ENCODE measurements at regions not wholly inside any gene's neighbourhood (a gene's known extent, or its start where the extent isn't known, plus 50 kb on each side); places are given as distances from the start of the nearest gene placed in this dataset.
"Not testable (repeated sequence)": the region's sequence is repeated elsewhere in the genome, so short reads cannot be mapped to it uniquely, and the experiment has no call there.

DNA sequence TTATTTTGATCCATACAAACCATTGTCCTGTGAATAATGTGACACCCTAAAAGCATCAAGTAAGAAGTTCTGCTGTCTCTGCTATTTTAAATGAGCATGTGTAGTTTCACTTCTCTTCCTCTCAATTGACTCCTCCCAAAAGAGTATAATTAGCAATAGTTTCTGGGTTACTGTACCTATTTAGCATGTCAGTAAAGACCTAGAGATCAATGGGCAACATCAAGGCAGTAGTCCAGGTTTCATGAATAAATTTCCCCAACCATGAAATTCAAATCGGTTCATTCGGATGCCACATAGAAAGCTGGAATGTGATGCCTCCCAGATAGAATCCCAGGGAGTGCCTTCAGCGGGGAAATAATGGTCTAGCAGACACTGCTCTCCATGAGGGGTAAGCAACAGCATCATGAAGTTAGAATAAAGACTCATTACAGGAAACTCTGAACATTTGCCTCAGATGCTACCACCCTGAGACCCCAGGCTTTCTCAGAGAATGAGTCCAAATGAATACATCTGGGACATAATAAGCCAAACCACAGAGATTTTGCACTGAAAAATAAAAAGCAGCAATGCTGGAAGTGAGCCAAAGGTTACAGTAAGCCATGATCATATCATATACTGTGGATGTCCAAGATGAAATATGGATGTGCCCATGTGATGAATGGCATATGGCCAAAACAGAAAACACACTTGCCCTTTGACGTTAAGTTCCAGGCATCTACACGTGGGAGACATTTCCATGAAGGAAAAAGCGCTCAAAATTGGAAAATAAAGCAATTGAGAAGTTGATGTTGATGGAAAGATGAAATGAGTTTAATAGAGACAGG, 1107.0 kb upstream of the SEMA6A start:
- in situ Hi-C loops (cut with MboI; ENCODE audit: low sequenced_read_pairs) = no loop called here

DNA sequence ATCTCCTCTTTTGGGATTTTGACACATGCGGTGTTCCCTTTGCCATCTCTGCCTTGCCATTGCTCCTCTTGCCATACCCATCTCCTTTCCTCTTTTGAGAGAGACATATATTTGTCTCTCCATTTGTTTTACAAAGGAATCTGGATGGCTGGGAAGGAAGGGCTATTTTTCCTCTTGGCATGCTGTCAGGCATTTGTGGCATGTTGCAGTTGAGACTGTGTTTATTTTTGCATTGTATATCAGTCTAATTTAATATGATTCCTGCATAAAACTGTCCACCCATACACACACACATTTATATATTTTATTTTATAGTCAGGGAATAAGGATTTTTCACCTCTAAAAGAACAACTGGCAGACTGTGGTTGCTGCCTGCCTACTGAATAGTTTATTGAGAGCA, 1105.8 kb upstream of the SEMA6A start:
- in situ Hi-C loops (cut with MboI; ENCODE audit: low sequenced_read_pairs) = no loop called here

DNA sequence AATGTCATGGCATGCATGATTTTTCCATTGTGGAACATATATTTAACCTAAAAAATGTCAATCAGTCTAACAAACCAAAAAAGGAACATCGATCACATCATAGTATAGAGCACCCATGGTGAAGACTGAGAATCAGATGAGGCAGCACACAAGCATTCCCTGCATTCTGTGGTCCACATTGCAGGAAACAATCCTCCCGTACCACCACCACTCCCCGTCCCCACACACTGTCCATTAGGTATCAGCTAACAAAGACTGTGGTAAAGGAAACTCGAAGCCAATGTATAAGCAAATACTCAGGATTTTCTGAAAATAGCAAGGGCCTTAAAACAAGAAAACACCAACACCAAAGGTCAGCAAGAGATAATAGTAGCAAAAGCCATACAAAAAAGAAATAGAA, 1104.4 kb upstream of the SEMA6A start:
- in situ Hi-C loops (cut with MboI; ENCODE audit: low sequenced_read_pairs) = no loop called here

DNA sequence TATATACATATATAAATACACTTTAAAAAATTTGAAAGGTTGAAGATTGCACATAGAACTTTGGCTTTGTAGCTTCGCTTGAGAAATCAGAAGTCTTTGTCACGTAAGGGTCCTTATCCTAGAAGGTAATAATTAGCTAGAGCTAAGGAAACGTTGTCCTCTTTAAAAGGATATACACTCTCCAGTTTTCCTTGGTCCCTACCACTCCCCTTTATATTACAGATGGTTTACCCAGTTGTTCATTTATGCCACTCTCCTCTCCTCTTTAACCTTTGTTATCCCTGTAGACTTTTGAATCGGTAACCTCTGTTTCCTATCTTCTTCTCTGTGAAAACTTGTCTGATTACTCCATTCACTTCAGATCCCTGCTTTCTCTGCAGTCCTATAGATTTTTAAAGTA, 1101.0 kb upstream of the SEMA6A start:
- in situ Hi-C loops (cut with MboI; ENCODE audit: low sequenced_read_pairs) = no loop called here

DNA sequence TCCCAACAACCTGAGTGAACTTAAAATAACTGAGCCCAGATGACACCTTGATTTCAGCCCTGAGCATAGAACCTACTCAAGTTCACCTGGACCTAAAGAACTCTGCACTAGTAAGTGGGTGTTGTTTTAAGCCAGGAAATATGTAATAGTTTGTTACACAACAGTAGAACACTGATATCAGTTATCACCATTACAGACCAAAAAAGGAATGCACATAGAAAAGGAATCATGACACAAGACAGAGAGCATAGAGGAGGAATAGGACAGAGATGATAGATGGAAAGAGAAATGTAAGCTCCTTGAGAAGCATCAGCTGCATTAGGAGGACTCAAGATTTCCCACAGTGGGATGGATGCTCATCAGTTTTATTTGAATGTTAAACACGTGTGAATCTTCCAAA, 1096.9 kb upstream of the SEMA6A start:
- in situ Hi-C loops (cut with MboI; ENCODE audit: low sequenced_read_pairs) = no loop called here

DNA sequence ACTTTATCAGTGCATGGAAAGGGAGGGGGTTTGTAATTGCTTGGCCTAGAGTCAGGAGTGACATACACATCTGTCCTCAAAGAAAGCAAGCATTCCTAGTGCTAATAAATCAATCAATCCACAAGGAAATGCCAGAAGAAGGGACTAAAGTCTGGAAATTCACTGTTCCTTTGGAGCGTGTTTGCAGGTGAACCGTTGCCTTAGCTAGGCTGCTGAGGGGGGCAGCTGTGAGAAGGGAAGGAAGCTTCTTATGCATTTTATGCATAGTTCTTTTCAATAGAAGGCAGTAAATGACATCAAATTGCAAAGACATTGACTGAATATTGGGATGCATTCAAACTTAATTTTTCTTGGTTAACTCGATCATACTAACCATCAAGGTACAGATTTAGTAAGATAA, 1092.5 kb upstream of the SEMA6A start:
- in situ Hi-C loops (cut with MboI; ENCODE audit: low sequenced_read_pairs) = no loop called here

DNA sequence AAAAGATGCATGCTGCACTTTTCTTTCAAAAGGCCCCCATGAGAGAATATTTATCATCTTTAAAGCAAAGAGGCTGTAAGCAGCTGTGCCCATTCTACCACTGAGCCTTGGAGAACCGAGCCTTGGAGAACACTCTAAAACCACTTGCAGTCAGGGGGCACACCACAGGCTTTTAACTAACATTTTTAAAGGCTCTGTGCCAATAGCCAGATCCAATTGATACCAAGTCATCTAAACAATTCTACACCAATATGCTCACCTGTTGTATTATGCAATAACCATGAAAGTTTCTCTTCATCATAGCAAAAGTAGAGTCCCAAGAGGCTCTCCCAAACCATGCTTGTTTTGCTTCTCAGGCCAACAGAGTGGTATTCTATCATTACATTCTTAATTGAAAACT, 1090.5 kb upstream of the SEMA6A start:
- in situ Hi-C loops (cut with MboI; ENCODE audit: low sequenced_read_pairs) = no loop called here

DNA sequence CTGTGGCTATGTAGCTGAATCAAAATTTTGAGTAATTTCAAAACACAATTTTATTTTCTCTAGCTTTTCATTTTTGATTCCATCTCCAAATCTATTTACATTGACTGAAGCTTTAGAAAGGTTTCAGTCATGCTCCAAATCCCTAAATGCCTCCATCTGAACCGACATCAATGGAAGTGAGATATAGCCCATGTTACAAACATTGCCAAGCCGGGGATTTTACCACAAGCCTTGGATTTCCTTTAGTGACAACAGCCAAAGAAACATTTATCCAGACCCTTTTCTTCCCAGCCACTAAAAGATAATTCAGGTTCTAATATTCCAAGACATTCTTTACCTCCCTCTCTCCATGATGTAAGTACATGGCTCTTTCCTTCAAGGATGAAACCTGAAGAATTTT, 1087.7 kb upstream of the SEMA6A start:
- in situ Hi-C loops (cut with MboI; ENCODE audit: low sequenced_read_pairs) = no loop called here

DNA sequence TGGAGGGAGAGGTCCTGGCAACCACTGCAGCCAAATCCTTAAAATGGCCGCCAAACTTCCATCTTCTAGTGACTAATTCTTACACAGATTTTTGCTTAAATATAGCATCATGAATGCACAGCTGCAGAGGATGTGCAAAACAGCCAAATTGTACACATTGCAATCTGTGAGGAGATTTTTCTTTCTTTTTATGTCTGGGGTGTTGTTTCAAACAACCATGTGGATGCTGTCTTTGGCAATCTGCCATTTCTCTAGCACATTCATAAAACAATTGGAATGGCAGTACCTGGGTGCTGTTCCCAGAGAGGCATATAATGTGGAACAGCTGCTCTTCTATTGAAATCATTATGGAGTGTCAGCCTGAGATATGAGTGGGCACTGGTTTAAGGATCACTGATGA, 1082.9 kb upstream of the SEMA6A start:
- in situ Hi-C loops (cut with MboI; ENCODE audit: low sequenced_read_pairs) = no loop called here

DNA sequence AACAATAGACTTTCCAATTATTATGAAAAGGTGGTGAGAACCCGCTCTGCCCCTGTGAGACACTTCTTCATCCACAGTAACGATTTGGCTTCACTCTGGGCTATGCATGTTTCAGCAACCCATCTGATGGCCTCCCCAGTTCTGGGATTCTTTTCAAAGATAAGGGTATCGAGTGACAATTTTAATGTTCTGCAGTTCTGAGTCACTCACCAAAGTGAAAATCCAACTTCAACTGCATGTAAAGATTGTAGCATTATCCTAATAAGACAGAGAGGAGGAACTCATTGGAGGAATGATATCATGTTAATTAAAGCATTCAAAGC, 1078.3 kb upstream of the SEMA6A start:
- in situ Hi-C loops (cut with MboI; ENCODE audit: low sequenced_read_pairs) = no loop called here

DNA sequence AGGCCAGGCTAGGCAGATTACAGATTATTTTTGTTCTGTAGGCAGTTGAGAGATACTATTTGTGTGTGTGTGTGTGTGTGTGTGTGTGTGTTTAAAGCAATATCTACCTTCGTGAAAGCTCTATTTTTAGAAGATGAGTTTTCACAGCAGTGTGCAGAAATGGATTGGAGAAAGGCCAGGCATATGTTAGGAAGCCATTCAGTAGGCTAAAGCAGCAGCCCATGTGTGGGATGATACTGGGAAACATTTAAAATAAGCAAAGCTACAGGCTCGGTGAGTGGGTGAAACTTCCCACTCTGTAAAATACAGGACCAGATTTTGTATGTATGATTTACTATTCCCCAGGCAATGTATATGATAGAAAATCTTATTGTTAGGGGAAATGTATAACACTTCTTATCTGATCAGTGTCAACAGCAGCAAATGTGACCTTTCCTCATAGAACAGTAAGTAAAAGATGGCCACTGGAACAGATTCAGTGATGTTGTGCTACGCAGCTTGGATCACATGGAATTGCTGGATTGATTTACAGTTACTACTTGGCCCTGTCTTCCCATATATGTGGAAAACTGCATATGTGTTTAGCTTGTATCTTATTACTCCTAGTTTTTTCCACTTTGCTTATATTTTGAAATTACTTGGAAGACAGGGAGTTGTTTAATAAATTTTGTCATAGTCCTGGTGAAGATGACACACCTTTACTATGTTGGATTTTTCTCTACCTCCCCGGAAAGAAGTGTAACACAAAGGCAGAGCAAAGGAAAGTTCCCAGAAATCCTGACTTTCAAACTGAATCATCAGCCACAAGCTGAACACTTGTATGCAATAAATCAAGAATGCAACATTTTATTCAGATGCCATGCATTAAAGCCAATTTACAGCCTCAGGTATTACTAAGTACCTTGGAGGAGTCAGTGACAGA, 1077.7 kb upstream of the SEMA6A start:
- in situ Hi-C loops (cut with MboI; ENCODE audit: low sequenced_read_pairs) = no loop called here

DNA sequence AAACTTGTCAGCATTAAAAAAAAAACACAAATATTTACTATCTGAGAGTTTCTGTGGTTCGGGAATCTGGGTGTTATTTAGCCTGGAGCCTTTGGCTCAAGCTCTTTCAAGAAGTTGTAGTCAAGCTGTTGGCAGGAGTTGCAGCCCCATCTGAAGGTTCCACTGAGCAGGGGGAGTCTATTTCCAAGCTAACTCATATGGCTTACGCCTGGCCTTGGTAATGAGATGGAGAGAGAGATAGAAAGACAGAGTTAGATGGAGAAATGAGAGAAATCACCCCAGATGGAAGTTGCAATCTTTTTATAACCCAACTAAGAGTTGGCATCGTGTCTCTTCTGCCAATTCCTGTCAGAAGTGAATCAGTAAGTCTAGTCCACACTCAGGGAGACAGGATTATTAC, 1075.2 kb upstream of the SEMA6A start:
- in situ Hi-C loops (cut with MboI; ENCODE audit: low sequenced_read_pairs) = no loop called here

DNA sequence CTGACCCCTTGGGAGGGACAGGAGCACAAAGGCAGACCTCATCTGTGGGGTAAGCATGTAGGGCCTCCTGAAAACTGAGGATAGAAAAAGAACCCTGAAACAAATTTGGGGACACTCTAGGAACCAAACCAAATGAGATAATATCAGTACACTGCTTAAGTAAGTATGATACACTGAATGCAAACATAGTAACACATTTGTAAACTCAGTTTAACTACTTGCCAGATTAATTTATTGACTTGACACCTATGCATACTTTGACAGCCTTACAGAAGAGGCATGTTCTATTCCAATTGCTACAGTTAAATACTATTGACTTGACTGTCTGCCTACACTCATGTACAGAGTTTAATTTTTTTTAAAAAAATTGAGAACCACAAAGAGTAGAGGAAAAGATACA, 1070.8 kb upstream of the SEMA6A start:
- in situ Hi-C loops (cut with MboI; ENCODE audit: low sequenced_read_pairs) = no loop called here

DNA sequence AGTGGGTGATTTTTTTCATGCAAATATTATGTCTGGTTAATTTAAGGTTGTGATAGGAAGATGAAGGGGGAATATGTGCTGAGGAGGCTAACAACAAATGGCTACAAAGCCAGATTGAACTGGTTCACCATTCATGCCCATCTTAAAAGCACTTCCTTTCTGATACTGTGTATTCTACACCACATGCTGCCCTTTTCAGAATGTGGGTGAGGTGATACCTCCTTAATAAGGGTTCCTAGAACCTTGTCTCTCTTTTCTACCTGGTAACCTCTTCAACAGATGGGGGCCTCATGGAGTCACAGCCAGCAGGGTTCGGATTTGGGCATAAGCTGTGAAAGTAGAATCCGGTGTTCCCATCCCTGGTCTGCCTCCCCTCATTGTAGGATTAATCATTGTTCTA, 1064.0 kb upstream of the SEMA6A start:
- in situ Hi-C loops (cut with MboI; ENCODE audit: low sequenced_read_pairs) = no loop called here

DNA sequence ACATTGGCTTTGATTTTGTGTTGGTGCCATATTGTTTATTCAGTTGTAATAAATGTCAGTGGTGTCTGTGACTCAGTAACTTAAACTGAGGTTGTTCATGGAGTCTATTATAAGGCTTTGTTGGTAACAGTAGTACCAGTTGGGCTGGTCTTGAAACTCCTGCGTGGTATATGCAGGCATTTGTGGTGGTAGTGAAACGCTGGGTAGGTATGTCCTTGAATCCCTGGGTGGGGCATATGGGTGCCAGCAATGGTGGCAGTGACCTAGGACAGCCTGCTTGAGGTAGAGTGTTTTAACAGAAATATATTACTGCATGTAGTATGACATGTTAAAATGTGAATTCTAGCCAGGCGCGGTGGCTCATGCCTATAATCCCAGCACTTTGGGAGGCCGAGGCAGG, 1058.5 kb upstream of the SEMA6A start:
- in situ Hi-C loops (cut with MboI; ENCODE audit: low sequenced_read_pairs) = no loop called here

DNA sequence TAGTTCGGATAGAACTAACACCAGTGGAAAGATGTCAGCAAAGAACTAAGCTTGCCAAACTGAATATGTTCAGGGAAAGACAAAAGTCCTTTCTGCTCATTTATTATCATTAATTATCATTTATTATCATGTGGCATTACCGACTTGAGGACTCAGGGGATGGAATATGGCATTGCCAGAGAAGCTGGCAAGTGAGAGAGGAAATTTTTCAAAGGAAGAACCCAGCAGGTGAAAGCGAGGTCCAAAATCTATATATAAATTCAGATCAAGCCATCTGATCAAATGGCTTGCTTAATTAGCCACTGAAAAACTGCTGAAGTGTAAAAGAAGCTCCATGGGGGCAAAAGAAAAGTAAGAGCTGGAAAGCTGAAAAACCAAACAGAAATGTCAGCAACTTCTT, 1049.6 kb upstream of the SEMA6A start:
- in situ Hi-C loops (cut with MboI; ENCODE audit: low sequenced_read_pairs) = no loop called here

DNA sequence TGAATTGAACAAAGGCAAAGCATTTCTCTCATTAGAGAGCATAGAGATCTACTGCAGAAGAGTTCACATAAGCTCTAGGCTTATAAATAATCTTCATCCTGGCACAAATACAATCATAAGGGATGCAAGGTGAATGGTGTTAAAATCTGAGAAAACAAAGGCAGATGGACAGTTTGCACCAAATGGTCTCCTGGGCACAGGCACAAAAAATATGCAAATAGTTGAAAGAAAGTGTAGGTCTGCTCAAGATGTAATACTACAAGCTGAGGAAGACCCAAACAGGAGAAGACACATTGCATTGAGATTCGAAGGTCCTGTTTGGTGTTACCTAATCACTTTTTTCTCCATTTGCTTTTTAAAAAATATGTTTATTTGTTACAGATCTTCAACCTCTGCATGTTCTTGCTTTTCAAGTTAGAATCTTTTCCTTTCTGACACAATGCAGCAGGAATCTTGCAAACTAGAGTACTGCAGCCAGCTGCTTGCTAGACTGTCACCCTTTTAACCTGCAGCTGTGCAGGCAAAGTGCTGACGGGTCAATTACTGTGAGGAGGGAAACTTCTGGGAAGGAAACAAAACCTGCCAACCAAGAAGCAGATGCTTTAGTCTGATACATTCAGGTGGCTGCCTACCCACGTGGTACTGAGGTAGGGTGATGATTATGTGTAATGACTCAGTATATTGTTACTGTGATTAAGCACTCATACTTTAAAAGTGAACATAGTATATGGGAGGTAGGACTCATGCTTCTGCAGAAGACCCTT, 1048.6 kb upstream of the SEMA6A start:
- in situ Hi-C loops (cut with MboI; ENCODE audit: low sequenced_read_pairs) = no loop called here

DNA sequence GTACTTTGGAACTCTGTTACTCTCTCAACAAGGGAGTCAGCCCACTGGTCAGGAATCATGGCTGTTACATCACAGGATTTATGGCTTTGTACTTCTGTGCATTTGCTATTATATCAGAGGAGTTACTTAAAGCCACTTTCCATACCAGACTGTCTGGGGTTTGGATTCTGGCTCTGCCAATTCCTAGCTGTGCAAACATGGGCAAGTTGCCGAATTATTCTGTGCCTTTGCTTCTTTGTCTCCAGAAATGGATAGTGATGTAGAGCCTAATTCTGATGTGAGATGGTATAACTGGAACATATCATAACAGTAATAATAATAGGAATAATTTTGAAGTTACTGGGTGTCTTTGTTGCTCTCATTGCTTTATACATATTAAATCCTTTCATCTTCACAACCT, 1047.3 kb upstream of the SEMA6A start:
- in situ Hi-C loops (cut with MboI; ENCODE audit: low sequenced_read_pairs) = no loop called here

DNA sequence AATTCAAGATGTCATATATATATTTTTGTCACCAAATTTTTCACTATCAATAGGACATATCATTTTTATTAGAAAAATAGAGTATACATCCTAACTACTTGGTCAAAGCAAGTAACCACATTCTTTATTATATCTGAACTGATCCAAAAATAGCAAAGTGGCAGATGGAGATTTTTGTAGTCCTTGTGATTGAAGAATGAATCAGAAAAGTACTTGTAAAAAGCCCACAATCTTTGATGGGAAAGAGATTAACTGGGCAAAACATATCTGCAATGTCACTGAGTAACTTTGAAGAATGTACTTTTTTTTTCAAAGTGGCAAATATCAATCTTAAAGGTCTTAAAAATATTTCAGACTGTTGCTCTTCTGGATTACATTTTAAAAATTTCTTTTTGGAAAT, 1040.6 kb upstream of the SEMA6A start:
- in situ Hi-C loops (cut with MboI; ENCODE audit: low sequenced_read_pairs) = no loop called here

DNA sequence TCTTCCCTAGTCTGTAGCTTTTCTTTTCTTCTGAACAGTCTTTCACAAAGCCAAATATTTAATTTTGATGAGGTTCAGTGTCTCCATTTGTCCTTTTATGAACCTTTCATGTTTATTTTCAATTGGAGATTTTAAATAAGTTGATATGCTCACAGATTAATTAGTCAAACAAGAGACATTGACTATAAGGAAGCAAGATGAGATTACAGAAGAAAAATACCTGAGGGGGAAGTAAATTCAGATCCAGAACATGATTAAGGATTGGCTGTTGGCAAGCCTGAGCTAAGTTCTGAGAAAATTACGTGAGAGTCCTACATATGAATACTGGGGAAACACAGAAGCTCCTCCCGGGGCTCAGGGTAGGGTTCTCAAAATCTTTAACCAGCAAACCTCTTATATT, 1039.8 kb upstream of the SEMA6A start:
- in situ Hi-C loops (cut with MboI; ENCODE audit: low sequenced_read_pairs) = no loop called here

DNA sequence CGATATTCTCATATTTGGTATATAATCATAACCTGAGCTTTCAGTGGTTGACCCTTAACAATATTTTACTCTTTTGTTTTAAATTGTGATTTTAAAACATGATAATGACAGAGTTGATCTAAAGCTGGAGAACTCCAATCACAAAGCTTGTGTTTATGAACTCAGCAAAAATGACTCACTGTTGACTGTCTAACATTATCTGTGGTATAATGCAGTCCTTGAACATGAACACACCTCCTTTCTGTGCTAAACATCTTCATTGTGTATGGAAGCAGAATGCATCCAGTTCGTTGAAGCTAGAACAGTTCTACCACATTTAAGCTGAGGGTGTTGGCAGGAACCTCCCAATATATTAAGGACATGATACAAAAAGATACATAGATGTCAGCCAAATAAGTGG, 1030.2 kb upstream of the SEMA6A start:
- in situ Hi-C loops (cut with MboI; ENCODE audit: low sequenced_read_pairs) = no loop called here

DNA sequence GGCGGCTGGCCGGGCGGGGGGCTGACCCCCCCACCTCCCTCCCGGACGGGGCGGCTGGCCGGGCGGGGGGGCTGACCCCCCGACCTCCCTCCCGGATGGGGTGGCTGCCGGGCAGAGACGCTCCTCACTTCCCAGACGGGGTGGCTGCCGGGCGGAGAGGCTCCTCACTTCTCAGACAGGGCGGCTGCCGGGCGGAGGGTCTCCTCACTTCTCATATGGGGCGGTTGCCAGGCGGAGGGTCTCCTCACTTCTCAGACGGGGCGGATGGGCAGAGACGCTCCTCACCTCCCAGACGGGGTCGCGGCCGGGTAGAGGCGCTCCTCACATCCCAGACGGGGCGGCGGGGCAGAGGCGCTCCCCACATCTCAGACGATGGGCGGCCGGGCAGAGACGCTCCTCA, 1025.2 kb upstream of the SEMA6A start:
- in situ Hi-C loops (cut with MboI; ENCODE audit: low sequenced_read_pairs) = not testable (repeated sequence)

Measured in HL-60/S4 (cell line).